H9 (cell line): ENCODE measurements at regions not wholly inside any gene's neighbourhood (a gene's known extent, or its start where the extent isn't known, plus 50 kb on each side); places are given as distances from the start of the nearest gene placed in this dataset.

Experiments
- DNase-seq: peaks from one replicate; pipeline ENCODE4 v3.0.0-alpha.2; 2017
- H2AFZ ChIP-seq: one replicate; pipeline ENCODE4 v1.6.1; 2013; ENCODE audit warnings: mild to moderate bottlenecking, low read length, control low read depth, moderate library complexity
- H2AK5ac ChIP-seq: 2 replicates; pipeline ENCODE4 v1.6.1; 2013; ENCODE audit warnings: low read length, control low read depth, mixed read lengths; ENCODE audit not compliant: insufficient read length
- H2BK120ac ChIP-seq: one replicate; pipeline ENCODE4 v1.6.1; 2013; ENCODE audit warnings: low read depth, mild to moderate bottlenecking, low read length, control low read depth, inconsistent platforms; ENCODE audit not compliant: poor library complexity, severe bottlenecking
- H2BK12ac ChIP-seq: 2 replicates; pipeline ENCODE4 v1.6.1; 2013; ENCODE audit warnings: low read length, control low read depth, mixed read lengths, low read depth; ENCODE audit not compliant: insufficient read length
- H2BK15ac ChIP-seq: 2 replicates; pipeline ENCODE4 v1.6.1; 2013; ENCODE audit warnings: low read depth, low read length, control low read depth
- H2BK20ac ChIP-seq: one replicate; pipeline ENCODE4 v1.6.1; 2013; ENCODE audit warnings: low read depth, mild to moderate bottlenecking, low read length, control low read depth, inconsistent platforms; ENCODE audit not compliant: poor library complexity, severe bottlenecking
- H2BK5ac ChIP-seq: 2 replicates; pipeline ENCODE4 v1.6.1; 2013; ENCODE audit warnings: low read length, control low read depth, mixed read lengths; ENCODE audit not compliant: insufficient read length
- H3K14ac ChIP-seq: 2 replicates; pipeline ENCODE4 v1.6.1; 2013; ENCODE audit warnings: low read length, control low read depth; ENCODE audit not compliant: insufficient read depth
- H3K18ac ChIP-seq: 2 replicates; pipeline ENCODE4 v1.6.1; 2013; ENCODE audit warnings: low read depth, mild to moderate bottlenecking, mixed read lengths, low read length, control low read depth; ENCODE audit not compliant: insufficient read length
- H3K23ac ChIP-seq: 2 replicates; pipeline ENCODE4 v1.6.1; 2013; ENCODE audit warnings: low read length, control low read depth, mixed read lengths, low read depth; ENCODE audit not compliant: insufficient read length
- H3K23me2 ChIP-seq: 2 replicates; pipeline ENCODE4 v1.6.1; 2013; ENCODE audit warnings: low read depth, mild to moderate bottlenecking, mixed read lengths, low read length, control low read depth; ENCODE audit not compliant: insufficient read length, poor library complexity, severe bottlenecking
- H3K27ac ChIP-seq: 2 replicates; pipeline ENCODE4 v1.5.1; 2013; ENCODE audit warnings: low read length, control low read depth, mixed read lengths, low read depth; ENCODE audit not compliant: insufficient read length
- H3K27me3 ChIP-seq: 2 replicates; pipeline ENCODE4 v1.6.1; 2013; ENCODE audit warnings: low read length, control low read depth, inconsistent platforms; ENCODE audit not compliant: insufficient read depth
- H3K4ac ChIP-seq: 2 replicates; pipeline ENCODE4 v1.6.1; 2013; ENCODE audit warnings: low read depth, mild to moderate bottlenecking, control low read depth, inconsistent platforms, low read length, moderate library complexity
- H3K4me1 ChIP-seq: 2 replicates; pipeline ENCODE4 v1.6.1; 2013; ENCODE audit warnings: low read length, control low read depth, inconsistent platforms; ENCODE audit not compliant: insufficient read depth
- H3K4me2 ChIP-seq: 2 replicates; pipeline ENCODE4 v1.6.1; 2013; ENCODE audit warnings: low read length, control low read depth, mixed read lengths; ENCODE audit not compliant: insufficient read length, insufficient read depth
- H3K56ac ChIP-seq: 2 replicates; pipeline ENCODE4 v1.6.1; 2013; ENCODE audit warnings: low read depth, mild to moderate bottlenecking, mixed read lengths, low read length, control low read depth; ENCODE audit not compliant: insufficient read length
- H3K79me1 ChIP-seq: 2 replicates; pipeline ENCODE4 v1.6.1; 2013; ENCODE audit warnings: low read depth, mild to moderate bottlenecking, moderate library complexity, low read length, control low read depth, inconsistent platforms; ENCODE audit not compliant: insufficient read depth, poor library complexity, severe bottlenecking
- H3K79me2 ChIP-seq: 2 replicates; pipeline ENCODE4 v1.6.1; 2013; ENCODE audit warnings: low read length, control low read depth, inconsistent platforms; ENCODE audit not compliant: insufficient read depth
- H3K9ac ChIP-seq: 2 replicates; pipeline ENCODE4 v1.6.1; 2013; ENCODE audit warnings: low read length, control low read depth, mixed read lengths; ENCODE audit not compliant: insufficient read length; ENCODE audit errors: extremely low read depth
- H3K9me3 ChIP-seq: one replicate; pipeline ENCODE4 v1.6.1; 2013; ENCODE audit warnings: low read depth, low read length, inconsistent platforms; ENCODE audit not compliant: control insufficient read depth
- H3T11ph ChIP-seq: one replicate; pipeline ENCODE4 v1.6.1; 2013; ENCODE audit warnings: mild to moderate bottlenecking, low read length, control low read depth, inconsistent platforms
- H4K20me1 ChIP-seq: one replicate; pipeline ENCODE4 v1.6.1; 2013; ENCODE audit not compliant: control insufficient read depth, insufficient read length, insufficient read depth
- H4K5ac ChIP-seq: 2 replicates; pipeline ENCODE4 v1.6.1; 2013; ENCODE audit warnings: low read depth, mild to moderate bottlenecking, mixed read lengths, low read length, control low read depth; ENCODE audit not compliant: insufficient read length
- H4K8ac ChIP-seq: replicated peaks from 2 replicates; pipeline ENCODE4 v1.6.1; 2013; ENCODE audit warnings: low read length, control low read depth, mixed read lengths, low read depth; ENCODE audit not compliant: insufficient read length
- H4K91ac ChIP-seq: 2 replicates; pipeline ENCODE4 v1.6.1; 2013; ENCODE audit warnings: low read depth, mild to moderate bottlenecking, moderate library complexity, mixed read lengths, low read length, control low read depth; ENCODE audit not compliant: insufficient read length
- H3K27ac Mint-ChIP-seq, 3 experiments: 2 replicates in 2 of 3; 3 replicates in 1 of 3; pipeline ENCODE4 v1.8.0; 2020 to 2021; ENCODE audit warnings: mixed read lengths in 3 of 3, mild to moderate bottlenecking in 1 of 3, moderate library complexity in 1 of 3
- H3K27me3 Mint-ChIP-seq: 2 replicates; pipeline ENCODE4 v1.8.0; 2021; ENCODE audit warnings: low read depth, mild to moderate bottlenecking, moderate library complexity, mixed read lengths
- H3K36me3 Mint-ChIP-seq, 3 experiments: 2 replicates in 2 of 3; 3 replicates in 1 of 3; pipeline ENCODE4 v1.8.0; 2020 to 2021; ENCODE audit warnings: low read depth in 3 of 3, mixed read lengths in 3 of 3; ENCODE audit not compliant: insufficient read depth in 1 of 3
- H3K4me1 Mint-ChIP-seq, 2 experiments: 2 replicates each; pipeline ENCODE4 v1.8.0; 2020; ENCODE audit warnings: mixed read lengths in 2 of 2
- H3K4me3 Mint-ChIP-seq, 2 experiments: 2 replicates in 1 of 2; 3 replicates in 1 of 2; pipeline ENCODE4 v1.8.0; 2020 to 2021; ENCODE audit warnings: mild to moderate bottlenecking in 2 of 2, mixed read lengths in 2 of 2, moderate library complexity in 1 of 2
- H3K9me3 Mint-ChIP-seq, 2 experiments: 2 replicates in 1 of 2; 3 replicates in 1 of 2; pipeline ENCODE4 v1.8.0; 2020; ENCODE audit warnings: mild to moderate bottlenecking in 2 of 2, mixed read lengths in 2 of 2, moderate library complexity in 1 of 2
- WGBS: extraction: QIAGEN DNeasy Blood & Tissue Kit; methylation state at CpG from one replicate; pipeline ENCODE4 v1.1.7; 2013; ENCODE audit warnings: missing lambda C conversion rate, low lambda C conversion rate, mixed read lengths; ENCODE audit not compliant: insufficient read length; ENCODE audit errors: extremely low coverage; 5-methylcytosine and 5-hydroxymethylcytosine counted together
- TF ChIP-seq, protein P1 (sequence below): fragments of 200-600 bp; sonication (generic); conservative IDR thresholded peaks from 3 replicates; pipeline ENCODE4 v1.8.0; 2021; ENCODE audit warnings: antibody characterized with exemption, mild to moderate bottlenecking

DNA sequence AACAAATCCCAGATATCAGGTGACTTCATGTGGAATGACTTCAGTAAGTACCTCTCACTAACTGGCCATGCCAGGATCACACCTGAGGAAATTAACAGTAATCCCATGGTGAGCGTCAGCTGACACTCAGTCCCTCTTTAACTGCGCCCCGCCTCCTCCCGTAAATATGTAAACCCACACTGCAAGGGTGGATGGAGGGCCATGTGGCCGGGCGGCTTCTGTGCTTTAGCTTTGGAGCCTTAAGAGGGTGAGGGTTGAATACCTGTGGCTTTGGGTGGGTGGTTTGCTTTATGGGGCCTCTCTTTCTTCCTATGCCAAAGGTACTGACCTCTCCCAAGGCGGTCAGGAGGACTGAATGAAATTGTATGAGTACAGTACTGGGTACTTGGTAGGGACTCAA lies 141.7 kb downstream of the MRM1 start:
- Histone ChIP-seq H2AFZ (no peak overlapping the region), H3K56ac (no peak overlapping the region), H2BK12ac (no peak overlapping the region), H3K9ac (no peak overlapping the region), H2AK5ac (no peak overlapping the region), H3K9me3 (no peaks in the 10 kb centered on the region), H3K27me3 (no peaks in the 10 kb centered on the region), H4K5ac (no peak overlapping the region), H3K79me1 (no peaks in the 10 kb centered on the region), H4K8ac (no peak overlapping the region), H4K20me1 (no peaks in the 10 kb centered on the region), H2BK5ac (no peak overlapping the region), H2BK15ac (no peak overlapping the region), H3K23ac (no peak overlapping the region), H2BK20ac (no peak overlapping the region), H3K23me2 (no peaks in the 10 kb centered on the region), H3K4ac (no peak overlapping the region), H3K4me2 (no peak overlapping the region), H4K91ac (no peak overlapping the region), H3K79me2 (no peaks in the 10 kb centered on the region), H3K4me1 (no peaks in the 10 kb centered on the region), H3T11ph (no peak overlapping the region), H2BK120ac (no peak overlapping the region), H3K14ac (no peak overlapping the region), H3K18ac (no peak overlapping the region), H3K27ac (no peak overlapping the region)
- TF ChIP-seq, protein P1, sequence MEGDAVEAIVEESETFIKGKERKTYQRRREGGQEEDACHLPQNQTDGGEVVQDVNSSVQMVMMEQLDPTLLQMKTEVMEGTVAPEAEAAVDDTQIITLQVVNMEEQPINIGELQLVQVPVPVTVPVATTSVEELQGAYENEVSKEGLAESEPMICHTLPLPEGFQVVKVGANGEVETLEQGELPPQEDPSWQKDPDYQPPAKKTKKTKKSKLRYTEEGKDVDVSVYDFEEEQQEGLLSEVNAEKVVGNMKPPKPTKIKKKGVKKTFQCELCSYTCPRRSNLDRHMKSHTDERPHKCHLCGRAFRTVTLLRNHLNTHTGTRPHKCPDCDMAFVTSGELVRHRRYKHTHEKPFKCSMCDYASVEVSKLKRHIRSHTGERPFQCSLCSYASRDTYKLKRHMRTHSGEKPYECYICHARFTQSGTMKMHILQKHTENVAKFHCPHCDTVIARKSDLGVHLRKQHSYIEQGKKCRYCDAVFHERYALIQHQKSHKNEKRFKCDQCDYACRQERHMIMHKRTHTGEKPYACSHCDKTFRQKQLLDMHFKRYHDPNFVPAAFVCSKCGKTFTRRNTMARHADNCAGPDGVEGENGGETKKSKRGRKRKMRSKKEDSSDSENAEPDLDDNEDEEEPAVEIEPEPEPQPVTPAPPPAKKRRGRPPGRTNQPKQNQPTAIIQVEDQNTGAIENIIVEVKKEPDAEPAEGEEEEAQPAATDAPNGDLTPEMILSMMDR = no peak
- no peak for DNase-seq
- no peak overlapping the region for H3K27ac Mint-ChIP-seq
- H3K4me3 Mint-ChIP-seq = no peak overlapping the region
- no peaks in the 10 kb centered on the region for H3K36me3 Mint-ChIP-seq
- peaks cover 1% of the 10 kb centered on the region for H3K27me3 Mint-ChIP-seq
- H3K9me3 Mint-ChIP-seq = no peaks in the 10 kb centered on the region; a peak in 2 of 5 replicates
- no CpG with 5 or more reads among the region's 7 CpGs for WGBS
- H3K4me1 Mint-ChIP-seq = peaks cover 14 to 16% of the 10 kb centered on the region in 2 experiments
